ENCODE measurements at regions not wholly inside any gene's neighbourhood (a gene's known extent, or its start where the extent isn't known, plus 50 kb on each side); places are given as distances from the start of the nearest gene placed in this dataset.

GRCh38 chr7:123285076-123285700 lies 85.4 kb upstream of the SLC13A1 start:
- TF ChIP-seq POLR2A (IDR thresholded peaks at IDR 0.05) (no peak), CTCF (IDR thresholded peaks at IDR 0.05) (no peak), POLR2AphosphoS5 (IDR thresholded peaks at IDR 0.05) (no peak)
